GM21515 (cell line): ENCODE measurements at regions not wholly inside any gene's neighbourhood (a gene's known extent, or its start where the extent isn't known, plus 50 kb on each side); places are given as distances from the start of the nearest gene placed in this dataset.

Experiments used
- ATAC-seq: cut with Tn5 transposase; IDR thresholded peaks from one replicate; pipeline ENCODE4 v1.9.1; 2021; ENCODE audit not compliant: unreplicated experiment

DNA sequence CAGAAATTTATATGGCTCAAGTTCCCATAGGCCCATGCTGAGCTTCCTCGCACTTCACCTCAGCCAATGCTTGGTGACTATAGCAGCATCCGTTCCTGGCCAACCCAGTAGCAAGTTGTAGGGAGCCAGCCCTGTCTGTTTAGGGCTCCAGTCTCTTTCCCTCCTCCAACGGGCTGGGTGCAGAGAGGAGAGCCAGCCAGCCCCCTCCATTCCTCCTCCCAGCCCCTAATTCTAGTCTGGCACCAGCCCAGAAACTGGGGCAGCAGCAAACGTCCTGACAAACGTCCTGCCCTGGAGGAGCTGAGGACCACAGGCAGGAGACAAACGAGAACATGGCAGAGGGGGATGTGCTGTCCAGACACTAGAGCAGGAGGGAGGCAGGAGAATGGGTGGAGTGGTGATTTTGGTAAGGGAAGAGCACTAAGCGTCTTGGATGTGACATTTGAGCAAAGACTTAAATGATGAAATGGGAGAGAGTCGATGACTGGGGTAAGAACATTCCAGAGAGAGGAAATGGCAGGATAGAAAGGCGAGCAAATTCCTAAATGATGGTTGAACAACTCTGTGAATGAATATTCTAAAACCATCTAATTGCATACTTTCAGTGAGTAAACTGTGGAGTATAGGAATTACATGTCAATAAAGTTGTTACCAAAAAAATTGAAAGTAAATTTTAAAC is 222.5 kb upstream of the DAPK1 start:
- no peak for ATAC-seq

DNA sequence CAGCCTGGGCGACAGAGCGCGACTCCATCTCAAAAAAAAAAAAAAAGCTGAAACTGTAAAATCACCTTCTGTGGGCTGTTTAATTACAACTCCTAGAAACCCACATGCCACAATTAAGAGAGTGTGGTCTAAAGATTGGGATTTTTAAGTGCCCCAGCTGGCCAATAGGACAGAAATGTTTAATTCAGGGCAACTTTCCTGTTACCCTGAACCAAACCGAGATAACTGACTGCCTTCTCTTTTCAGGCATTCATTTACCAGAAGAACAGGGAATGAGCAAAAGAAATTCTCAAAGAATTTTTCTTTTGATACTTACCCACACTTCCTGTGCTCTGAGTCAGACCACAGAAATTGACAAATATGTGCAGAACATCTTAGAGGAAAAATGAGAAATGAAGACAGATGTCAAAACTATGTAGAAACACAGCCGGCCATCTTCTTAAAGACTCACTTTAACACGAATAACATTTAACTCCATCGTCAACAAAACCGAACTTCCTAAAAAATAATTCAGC is 221.3 kb upstream of the DAPK1 start:
- ATAC-seq, result no peak

DNA sequence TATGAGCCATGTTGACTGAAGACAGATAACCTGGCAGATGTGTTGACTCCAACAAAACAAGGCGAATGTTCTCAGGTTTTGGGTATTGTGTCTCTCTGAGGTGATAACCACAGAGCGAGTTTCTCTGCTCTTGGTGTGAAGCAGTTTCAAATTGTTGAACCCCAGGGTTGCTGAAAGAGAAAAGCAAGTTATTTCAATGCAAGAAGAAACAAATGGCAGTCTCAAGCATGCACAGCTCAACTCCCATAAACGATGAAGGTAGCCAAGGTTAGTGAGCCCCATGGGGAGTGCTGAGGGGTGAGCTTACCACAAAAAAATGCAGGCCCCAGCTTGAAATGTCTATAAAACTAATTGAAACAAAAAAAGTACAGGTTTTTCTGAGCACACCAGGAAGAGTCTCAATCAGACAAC is 220.8 kb upstream of the DAPK1 start:
- ATAC-seq, result no peak

DNA sequence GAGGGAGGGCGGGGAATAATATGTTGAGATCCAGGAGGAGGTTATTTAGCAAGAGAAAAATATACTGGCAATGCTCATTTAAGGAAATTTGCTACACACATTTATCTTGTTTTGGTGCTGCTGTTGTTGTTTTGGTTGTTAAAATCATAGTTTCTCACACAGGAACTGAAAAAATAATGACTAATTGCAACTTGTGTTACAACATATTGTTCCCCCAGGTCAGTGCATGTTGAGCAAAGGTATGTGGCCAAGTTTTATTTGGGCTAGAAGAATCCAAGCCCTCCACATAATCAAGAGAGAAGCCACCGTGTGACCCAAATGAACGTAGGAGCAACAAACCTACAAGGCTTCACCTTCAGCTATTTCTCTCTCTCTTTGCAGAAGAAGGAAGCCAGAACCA is 220.3 kb upstream of the DAPK1 start:
- ATAC-seq, result no peak

DNA sequence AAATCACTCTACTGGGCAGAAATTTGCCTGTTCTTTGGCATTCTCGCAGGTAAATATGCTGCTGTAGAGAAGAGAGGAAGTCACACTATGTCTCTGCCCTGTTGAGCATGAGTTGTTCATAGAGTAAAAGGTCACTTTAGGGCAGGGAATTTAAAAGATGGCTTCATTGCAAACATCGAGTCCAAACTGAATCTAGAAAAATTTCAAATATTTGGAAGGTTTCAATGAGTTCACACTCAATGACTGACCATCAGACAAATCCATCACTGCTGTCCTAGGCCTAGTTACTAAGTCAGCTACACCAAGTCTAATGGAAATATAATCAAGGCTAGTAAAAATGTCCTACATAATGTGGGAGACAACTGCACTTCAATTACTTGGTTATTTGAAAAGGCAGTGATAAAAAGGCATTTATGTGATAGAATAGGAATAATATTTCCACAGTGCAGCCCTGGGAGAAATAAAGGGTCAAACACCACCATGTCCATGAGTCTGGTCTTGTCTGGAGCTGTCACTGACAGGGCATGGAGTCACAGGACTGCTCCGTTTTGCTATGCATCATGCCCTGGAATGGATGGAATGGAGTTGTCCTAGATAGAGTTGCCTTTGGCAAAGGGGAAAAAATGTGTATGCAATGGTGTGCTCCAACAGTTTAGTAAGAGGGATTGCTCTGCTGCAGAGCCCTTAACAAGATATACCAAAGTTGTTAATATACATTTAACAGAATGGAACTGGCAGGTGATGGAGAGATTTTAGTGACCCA is 218.5 kb upstream of the DAPK1 start:
- no peak for ATAC-seq

DNA sequence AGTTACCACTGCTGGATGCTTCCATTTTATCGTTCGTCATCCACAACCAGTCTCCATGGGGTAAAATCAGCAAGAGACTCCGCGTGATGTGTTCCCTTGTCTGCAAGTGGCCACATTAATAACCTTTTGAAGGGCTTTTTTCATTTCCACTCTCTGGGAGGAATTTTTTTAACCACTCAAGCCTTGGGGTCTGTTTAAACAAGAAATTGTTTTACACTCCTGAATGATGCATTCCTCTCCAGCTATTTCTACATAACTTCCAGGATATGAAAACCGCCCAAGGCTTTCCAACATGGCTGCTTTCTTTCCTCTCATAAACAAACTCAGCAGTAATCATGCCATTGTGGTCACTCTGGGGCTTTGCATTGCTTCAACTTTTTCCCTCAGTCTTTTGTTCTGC is 217.2 kb upstream of the DAPK1 start:
- ATAC-seq, result no peak

DNA sequence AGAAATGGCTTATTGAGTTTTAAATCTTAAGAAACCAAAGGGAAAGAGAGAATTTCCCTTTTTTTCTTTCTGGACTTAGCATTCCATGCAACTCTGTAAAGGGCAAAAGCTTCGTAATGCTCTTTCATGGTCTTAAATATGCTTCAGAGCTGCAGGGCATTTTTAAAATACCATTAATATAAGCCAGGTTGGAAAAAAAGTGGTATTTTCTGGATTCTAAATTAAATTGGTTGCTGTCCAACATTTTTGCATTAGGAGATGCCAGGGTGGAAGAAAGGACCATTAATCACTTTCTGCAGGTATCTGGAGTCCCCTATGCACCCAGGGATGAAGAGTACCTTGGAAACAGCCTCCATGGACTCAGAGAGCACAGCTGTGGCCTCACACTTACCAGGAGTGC is 215.1 kb upstream of the DAPK1 start:
- no peak for ATAC-seq

DNA sequence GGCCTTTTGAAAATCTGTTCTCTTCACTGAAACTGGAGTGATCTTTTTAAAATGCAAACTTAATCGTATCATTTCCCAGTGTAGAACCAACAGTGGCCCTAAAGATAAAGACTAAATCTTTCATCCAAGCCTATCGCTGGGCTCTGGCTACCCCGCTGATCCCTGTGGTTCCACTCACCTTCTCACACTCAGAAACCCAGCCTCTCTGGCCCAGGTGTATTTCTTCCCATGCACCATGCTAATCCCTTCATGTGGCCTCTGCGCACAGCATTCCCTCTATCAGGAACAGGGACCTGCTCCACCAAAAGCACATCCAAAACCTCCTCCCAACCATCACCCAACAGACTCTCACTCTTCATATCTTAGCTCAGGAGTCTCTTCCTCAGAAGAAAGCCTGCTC is 214.1 kb upstream of the DAPK1 start:
- no peak for ATAC-seq

DNA sequence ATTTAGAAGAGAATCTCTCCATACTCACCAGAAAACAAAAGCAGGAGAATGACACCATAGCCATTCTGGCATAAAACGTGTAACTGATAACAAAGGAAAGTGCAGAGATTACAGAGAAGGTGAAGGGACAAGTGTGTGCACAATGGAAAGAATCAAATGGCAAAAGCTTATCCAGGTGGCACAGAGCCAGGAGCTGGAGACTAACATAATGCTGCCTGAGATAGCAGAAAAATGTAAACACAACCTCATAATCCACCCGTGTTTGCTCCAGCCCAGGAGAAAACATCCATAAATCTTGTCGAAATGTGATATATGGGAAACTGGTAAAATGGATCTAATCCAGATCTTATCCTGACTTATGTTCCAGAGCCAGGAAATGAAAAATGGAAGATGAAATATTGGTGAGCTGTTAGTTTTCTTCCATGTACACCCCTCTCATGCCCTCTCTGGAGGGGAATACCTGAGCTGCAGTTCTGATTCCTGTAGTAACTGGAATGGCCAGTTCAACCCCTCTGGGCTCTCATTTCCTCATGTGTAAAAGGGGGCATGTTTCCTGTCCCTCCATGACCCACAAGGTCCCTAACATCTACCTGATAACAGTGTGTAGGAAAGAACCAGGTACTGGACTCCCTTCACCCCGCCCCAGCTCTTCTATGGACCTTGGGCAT is 212.3 kb upstream of the DAPK1 start:
- no peak for ATAC-seq

DNA sequence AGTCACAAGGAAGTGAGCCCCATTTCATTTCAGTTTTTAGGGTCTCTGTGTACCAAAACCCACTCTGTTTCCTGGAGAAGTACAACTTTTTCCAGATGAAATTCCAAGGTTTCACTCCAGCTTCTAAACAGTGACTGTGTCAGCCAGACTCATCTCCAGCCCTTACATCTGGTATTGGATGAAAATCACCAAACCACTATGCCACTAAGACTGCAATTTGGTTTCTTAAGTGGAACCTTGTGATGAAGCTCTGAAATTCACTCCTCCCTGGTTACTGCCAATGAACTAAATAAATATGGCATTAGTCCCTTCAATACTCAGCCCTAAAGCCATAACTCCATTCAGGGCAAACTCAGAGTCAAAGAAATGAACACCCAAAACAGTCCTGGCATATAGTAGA is 211.2 kb upstream of the DAPK1 start:
- no peak for ATAC-seq

DNA sequence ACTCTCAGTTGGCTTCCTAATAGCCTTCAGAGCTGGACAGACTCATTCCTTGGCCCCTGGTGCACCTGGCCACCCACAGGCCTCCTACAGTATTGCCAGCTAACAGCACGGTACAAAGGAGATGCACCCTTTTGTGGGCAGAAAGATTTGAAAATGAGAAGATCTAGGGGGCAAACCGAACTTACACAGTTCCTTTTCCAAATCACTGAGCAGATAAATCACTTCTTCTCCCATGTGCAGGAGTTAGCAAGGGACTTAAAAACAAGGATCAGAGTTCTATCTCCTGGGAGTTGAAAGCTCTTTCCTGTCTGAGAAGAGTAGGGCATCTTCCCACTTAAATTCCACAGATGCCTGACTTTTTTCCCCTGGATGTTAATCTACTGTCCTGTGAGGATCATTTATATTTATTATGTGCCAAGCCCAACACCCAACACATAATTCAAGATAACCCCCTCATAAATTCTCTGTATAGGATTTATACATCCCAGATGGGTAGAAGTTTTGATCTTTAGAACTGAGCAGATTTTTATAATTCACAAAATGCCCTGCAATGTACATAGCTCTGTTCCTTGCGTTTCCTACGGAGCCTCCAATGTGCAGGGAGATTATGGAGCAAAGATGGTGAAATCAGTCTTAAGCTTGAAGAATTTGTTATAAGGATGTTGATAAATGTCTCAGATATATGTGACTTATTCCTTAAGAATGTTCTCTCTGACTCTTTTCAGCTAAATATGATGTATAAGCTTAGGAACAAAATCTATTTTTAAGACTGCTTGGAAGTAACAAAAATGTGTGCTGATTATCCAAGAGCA is 207.2 kb upstream of the DAPK1 start:
- ATAC-seq, result no peak

DNA sequence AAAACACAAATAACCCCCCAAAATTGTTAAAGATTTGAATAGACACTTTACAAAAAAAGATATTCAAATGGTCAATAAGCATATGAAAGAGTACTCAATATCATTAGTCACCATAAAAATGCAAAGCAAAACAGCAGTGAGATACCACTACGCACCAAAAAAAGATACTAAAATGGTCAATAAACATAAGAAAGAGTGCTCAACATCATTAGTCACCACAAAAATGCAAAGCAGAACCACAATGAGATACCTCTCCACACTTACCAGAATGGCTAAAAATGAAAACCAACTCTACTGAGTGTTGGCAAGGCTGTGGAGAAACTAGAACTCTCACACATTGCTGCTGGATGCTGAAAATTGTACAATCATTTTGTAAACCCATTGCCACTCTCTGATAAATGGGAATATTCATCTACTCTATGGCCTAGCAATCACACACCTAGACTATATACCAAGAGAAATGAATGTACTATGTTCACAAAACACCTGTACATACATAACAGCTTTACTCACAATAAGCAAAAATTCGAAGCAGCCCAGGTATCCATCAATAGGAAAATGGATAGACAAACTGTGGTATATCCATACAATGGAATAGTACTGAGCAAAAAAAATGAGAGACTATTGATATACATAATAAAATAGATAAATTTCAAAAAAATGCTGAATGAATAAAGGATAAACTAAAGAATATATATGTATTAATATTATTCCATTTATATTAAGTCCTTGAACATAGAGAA is 205.0 kb upstream of the DAPK1 start:
- no peak for ATAC-seq

DNA sequence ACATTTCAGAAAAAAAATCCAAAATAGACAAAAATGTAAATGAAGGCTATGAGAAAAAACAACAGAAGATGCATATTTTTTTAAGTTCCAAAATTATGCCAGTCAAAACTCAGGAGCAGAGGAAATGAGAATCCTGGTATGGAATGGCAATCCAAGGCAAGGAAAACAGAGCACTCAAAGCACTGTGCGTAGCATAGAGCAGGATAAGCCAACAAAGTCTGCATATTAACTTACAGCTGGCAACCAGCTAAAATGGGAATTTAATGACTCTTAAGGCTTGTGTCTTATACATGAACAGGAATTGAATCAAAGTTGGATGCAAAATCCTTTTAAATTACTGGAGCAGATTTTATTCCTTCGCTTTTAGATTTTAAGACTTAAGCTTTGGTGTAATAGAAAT is 203.5 kb upstream of the DAPK1 start:
- no peak for ATAC-seq

DNA sequence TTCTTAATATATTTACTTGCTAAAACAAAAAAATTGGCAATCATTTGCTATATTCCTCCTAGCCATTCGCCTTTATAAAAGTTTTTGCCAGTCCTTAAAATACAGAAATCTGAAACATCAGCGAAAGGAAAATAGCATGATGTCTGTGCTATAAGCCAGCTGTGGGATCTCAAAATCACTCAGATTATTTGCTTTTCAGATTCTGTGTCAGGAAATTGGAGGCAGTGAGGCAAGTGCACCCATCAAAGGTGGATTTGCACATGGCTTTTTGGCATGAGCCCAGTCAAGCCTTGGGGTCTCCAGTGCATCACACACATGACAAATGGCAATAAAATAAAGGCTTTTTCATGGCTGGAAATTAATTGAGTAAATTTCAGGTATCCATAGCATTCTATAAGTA is 196.8 kb upstream of the DAPK1 start:
- ATAC-seq, result no peak

DNA sequence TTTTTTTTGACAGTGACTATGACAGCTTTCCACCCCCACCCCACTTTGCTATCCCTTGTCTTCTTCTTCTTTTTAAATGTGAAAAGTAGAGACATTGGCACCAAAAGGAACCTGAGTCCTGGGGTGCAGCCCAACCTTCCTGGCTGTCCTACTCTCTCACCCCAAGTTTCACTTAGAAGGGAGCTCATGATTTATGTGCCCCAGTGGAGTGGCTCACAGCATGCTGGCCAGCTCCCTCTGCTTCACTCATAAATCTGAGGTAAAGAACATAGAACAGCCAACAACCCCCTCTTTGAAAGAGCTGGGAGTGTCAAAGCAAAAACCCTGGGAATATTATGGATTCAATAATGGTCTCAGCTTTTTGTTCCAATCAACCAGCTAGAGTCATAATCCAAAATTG is 196.3 kb upstream of the DAPK1 start:
- no peak for ATAC-seq

DNA sequence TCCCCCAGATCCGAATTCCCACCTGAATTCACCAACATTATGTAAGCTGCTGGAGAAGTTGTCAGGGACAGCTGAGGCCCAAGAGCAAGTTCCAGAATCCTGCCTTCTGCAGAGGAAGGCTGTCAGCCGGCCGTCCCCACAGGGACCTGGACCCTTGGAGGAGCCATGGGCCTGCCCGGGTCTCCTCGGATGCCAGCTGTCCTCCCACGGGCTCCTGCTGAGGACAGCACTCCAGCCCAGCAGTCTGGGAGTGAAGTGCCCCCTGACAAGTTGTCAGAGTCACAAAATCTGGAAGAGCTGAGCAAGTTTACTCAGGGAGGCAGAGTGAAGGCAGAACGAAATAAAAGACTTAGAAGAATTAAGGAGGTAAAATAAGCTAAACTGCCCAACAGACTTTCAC is 192.5 kb upstream of the DAPK1 start:
- ATAC-seq, result no peak

DNA sequence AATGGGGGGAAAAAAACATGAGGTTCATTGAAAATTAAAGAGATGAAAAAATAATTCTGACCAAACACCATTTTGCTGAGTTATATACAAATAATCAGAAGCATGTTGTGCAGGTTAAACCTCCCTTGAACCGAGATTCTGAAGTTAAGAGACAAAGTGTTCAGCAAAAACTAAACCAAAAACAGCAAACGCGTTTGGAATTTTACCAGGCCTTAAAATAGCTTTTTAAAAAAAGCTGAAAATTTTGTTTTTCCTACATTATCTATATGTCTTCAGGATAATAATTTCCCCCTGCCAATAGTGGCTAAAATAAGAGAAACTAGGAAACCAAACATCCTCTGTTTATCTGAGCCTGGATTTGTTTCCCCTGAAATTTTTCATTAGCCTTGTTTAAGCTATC is 191.7 kb upstream of the DAPK1 start:
- ATAC-seq, result no peak

DNA sequence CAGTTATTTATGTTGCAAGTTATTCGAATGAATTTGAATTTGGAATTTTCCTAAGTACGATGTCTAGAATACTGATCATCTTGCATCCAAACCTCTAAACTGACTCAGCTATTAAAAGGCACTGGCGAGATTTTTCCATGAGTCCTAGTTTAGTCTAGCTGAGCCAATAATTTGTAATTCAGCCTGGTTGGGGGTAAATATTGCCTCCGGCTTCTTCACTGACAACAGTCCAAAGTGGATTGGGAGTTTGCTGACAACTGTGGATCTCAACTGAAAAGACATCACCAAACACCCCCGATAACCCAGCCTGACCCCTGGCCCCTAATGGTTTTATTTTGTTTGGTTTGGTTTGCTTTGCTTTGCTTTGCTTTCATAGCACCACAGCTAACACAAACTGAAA is 189.8 kb upstream of the DAPK1 start:
- ATAC-seq, result no peak

DNA sequence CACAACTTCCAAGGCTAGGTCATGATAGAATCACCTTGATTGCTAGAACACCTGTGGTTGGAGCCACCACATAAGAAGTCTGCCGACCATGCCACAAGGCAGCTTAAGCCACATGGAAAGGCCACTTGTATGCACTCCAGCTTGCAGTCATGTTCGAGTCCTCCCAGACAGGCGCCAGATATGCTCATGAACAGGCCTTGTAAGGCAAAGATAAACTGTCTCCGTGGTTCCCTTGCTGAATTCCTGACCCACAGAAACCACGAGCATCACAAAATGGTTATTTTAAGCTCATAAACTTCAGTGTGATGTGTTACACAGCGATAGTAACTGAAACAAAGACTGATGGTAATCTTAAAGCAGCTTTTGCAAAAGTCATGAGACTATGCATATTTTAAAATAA is 188.4 kb upstream of the DAPK1 start:
- ATAC-seq, result no peak

DNA sequence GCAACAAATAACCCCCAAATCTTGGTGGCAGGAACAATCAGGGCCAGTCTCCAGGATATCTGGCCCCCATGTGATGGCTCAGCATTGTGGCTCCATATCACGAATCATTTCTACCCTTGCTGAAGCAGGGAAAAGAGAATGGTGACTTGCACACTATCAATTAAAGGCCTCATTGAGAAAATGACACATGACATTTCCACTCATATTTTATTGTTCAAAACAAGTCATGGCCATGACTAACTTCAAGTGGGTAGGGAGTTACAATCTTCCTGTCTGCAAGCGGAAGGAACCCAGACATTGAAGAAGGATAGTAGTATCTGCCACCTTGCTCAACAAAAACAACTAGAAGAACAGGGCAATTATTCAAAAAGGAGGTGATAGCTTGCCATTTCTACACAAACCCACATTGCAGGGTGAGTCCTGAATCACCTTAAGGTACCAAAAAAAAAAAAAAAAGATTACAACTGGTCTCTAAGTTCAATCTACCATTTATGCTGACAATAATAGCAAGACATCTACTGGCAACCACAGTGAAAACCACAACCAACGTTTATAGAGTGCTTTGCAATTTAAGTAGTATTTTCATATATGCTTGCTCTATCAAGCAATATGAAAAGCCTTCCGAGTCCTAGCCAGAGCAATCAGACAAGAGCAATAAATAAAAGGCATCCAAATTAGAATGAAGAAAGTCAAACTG is 186.7 kb upstream of the DAPK1 start:
- ATAC-seq, result no peak
